ENCODE measurements at regions not wholly inside any gene's neighbourhood (a gene's known extent, or its start where the extent isn't known, plus 50 kb on each side); places are given as distances from the start of the nearest gene placed in this dataset.
A peak's percentile ranks its signal among the peaks of the same experiment; 100 is the strongest.

GRCh38 chr3:110027446-110028080 is 690.2 kb upstream of the DPPA4 start:
- Histone ChIP-seq H3K9me3 (ENCODE audit: control insufficient read depth, low read length) (no peaks in the 10 kb centered on the region), H3K27me3 (ENCODE audit: control insufficient read depth in 1 of 2, insufficient read depth in 1 of 2, low read length in 2 of 2) (no peaks in the 10 kb centered on the region), H2AK5ac (ENCODE audit: low read length, severe bottlenecking) (no peak overlapping the region), H3K4ac (ENCODE audit: low read depth in 1 of 2, low read length in 2 of 2) (no peak overlapping the region), H3K14ac (ENCODE audit: low read length in 2 of 2) (no peak overlapping the region), H2BK15ac (ENCODE audit: low read depth, poor library complexity, severe bottlenecking) (no peak overlapping the region), H2AFZ (ENCODE audit: low read depth, low read length) (no peak overlapping the region), H3K4me1 (ENCODE audit: control insufficient read depth, insufficient read depth, low read depth, low read length) (no peaks in the 10 kb centered on the region), H4K8ac (ENCODE audit: low read length) (no peak overlapping the region), H3K9ac (ENCODE audit: low read length) (no peak overlapping the region), H3K4me3 (ENCODE audit: insufficient read depth in 1 of 2, low read depth in 1 of 2, low read length in 2 of 2) (no peak overlapping the region), H2BK120ac (ENCODE audit: low read depth, low read length) (no peak overlapping the region), H3K23ac (ENCODE audit: low read length in 2 of 2) (no peak overlapping the region), H2BK12ac (ENCODE audit: low read length in 2 of 2) (no peak overlapping the region), H3K18ac (ENCODE audit: low read depth in 1 of 2, low read length in 2 of 2) (no peak overlapping the region), H3K36me3 (ENCODE audit: control insufficient read depth in 1 of 2, insufficient read depth in 2 of 2, low read depth in 1 of 2, low read length in 2 of 2) (no peaks in the 10 kb centered on the region), H4K91ac (ENCODE audit: low read length) (no peak overlapping the region), H3K79me1 (replicated peaks; ENCODE audit: low read length, poor library complexity, severe bottlenecking) (no peaks in the 10 kb centered on the region), H2BK5ac (ENCODE audit: low read depth, low read length, poor library complexity, severe bottlenecking) (no peak overlapping the region), H3K27ac (ENCODE audit: low read length, poor library complexity, severe bottlenecking) (peak overlapping the region; percentile 14), H3K4me2 (ENCODE audit: low read length, poor library complexity, severe bottlenecking) (no peak overlapping the region)
- 52% methylated on average over 3 of the region's 4 CpGs for WGBS
- DNase-seq = peak; percentile 59

DNA sequence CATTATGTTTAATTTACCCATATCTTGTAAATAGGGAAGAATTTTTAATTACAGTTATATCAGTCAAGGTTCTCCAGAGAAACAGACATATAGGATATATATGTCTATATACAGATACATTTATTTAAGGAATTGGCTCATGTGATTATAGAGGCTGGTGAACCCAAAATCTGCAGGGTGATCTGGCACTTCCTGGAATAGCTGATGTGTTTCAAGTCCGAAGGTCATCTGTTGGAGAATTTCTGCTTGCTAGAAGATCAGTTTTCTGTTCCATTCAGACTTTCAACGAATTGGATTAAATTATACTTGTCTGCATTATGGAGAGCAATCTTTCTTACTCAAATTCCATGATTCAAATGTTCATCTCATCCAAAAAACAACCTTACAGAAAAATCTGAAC is 694.6 kb upstream of the DPPA4 start:
- Histone ChIP-seq H2AFZ (ENCODE audit: low read depth, low read length) (no peak overlapping the region), H2BK15ac (ENCODE audit: low read depth, poor library complexity, severe bottlenecking) (no peak overlapping the region), H3K4me2 (ENCODE audit: low read length, poor library complexity, severe bottlenecking) (no peak overlapping the region), H3K4ac (ENCODE audit: low read depth in 1 of 2, low read length in 2 of 2) (no peak overlapping the region), H3K23ac (ENCODE audit: low read length in 2 of 2) (no peak overlapping the region), H3K27me3 (ENCODE audit: control insufficient read depth in 1 of 2, insufficient read depth in 1 of 2, low read length in 2 of 2) (no peaks in the 10 kb centered on the region), H3K36me3 (ENCODE audit: control insufficient read depth in 1 of 2, insufficient read depth in 2 of 2, low read depth in 1 of 2, low read length in 2 of 2) (no peaks in the 10 kb centered on the region), H3K18ac (ENCODE audit: low read depth in 1 of 2, low read length in 2 of 2) (no peak overlapping the region), H4K8ac (ENCODE audit: low read length) (no peak overlapping the region), H2BK12ac (ENCODE audit: low read length in 2 of 2) (no peak overlapping the region), H3K79me1 (replicated peaks; ENCODE audit: low read length, poor library complexity, severe bottlenecking) (no peaks in the 10 kb centered on the region), H2BK120ac (ENCODE audit: low read depth, low read length) (no peak overlapping the region), H2AK5ac (ENCODE audit: low read length, severe bottlenecking) (no peak overlapping the region), H4K91ac (ENCODE audit: low read length) (no peak overlapping the region), H3K4me3 (ENCODE audit: insufficient read depth in 1 of 2, low read depth in 1 of 2, low read length in 2 of 2) (no peak overlapping the region), H2BK5ac (ENCODE audit: low read depth, low read length, poor library complexity, severe bottlenecking) (no peak overlapping the region), H3K9ac (ENCODE audit: low read length) (no peak overlapping the region), H3K27ac (ENCODE audit: low read length, poor library complexity, severe bottlenecking) (no peak overlapping the region), H3K9me3 (ENCODE audit: control insufficient read depth, low read length) (no peaks in the 10 kb centered on the region), H3K14ac (ENCODE audit: low read length in 2 of 2) (no peak overlapping the region), H3K4me1 (ENCODE audit: control insufficient read depth, insufficient read depth, low read depth, low read length) (no peaks in the 10 kb centered on the region)
- no peak for DNase-seq
- 93% methylated on average over 2 of the region's 2 CpGs for WGBS

DNA sequence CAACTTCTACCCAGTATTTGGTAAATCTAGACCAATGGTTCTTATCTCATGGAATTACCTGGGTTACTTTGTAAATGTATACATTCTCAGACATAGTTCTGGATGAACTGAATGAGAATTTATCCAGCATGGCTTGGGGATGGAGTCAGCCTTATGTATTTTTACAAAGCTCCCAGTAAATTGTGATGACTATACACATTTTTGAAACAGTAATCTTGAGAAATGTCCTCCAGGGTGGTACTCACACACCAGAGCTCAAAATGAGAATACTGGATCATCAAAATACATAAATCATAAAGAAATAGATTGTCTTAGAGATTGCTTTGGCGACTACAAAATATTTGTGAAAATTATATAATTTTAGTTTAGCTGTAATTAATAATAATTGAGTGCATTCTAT is 722.1 kb upstream of the DPPA4 start:
- no peak overlapping the region for H3K18ac ChIP-seq (ENCODE audit: low read depth in 1 of 2, low read length in 2 of 2)
- no peak overlapping the region for H2BK5ac ChIP-seq (ENCODE audit: low read depth, low read length, poor library complexity, severe bottlenecking)
- H4K8ac ChIP-seq (ENCODE audit: low read length) = no peak overlapping the region
- H3K14ac ChIP-seq (ENCODE audit: low read length in 2 of 2) = no peak overlapping the region
- no peak overlapping the region for H3K23ac ChIP-seq (ENCODE audit: low read length in 2 of 2)
- no peaks in the 10 kb centered on the region for H3K27me3 ChIP-seq (ENCODE audit: control insufficient read depth in 1 of 2, insufficient read depth in 1 of 2, low read length in 2 of 2)
- H2BK120ac ChIP-seq (ENCODE audit: low read depth, low read length) = no peak overlapping the region
- no peak overlapping the region for H2BK12ac ChIP-seq (ENCODE audit: low read length in 2 of 2)
- H3K4ac ChIP-seq (ENCODE audit: low read depth in 1 of 2, low read length in 2 of 2) = no peak overlapping the region
- H2AFZ ChIP-seq (ENCODE audit: low read depth, low read length) = no peak overlapping the region
- H3K9ac ChIP-seq (ENCODE audit: low read length) = no peak overlapping the region
- H3K79me1 ChIP-seq (replicated peaks; ENCODE audit: low read length, poor library complexity, severe bottlenecking) = no peaks in the 10 kb centered on the region
- no peak overlapping the region for H3K4me2 ChIP-seq (ENCODE audit: low read length, poor library complexity, severe bottlenecking)
- H3K36me3 ChIP-seq (ENCODE audit: control insufficient read depth in 1 of 2, insufficient read depth in 2 of 2, low read depth in 1 of 2, low read length in 2 of 2) = no peaks in the 10 kb centered on the region
- H3K27ac ChIP-seq (ENCODE audit: low read length, poor library complexity, severe bottlenecking) = no peak overlapping the region
- no peak for DNase-seq
- H3K9me3 ChIP-seq (ENCODE audit: control insufficient read depth, low read length) = peaks cover 3% of the 10 kb centered on the region
- H4K91ac ChIP-seq (ENCODE audit: low read length) = no peak overlapping the region
- WGBS = no CpG with 5 or more reads among the region's 1 CpG
- H2BK15ac ChIP-seq (ENCODE audit: low read depth, poor library complexity, severe bottlenecking) = no peak overlapping the region
- H3K4me1 ChIP-seq (ENCODE audit: control insufficient read depth, insufficient read depth, low read depth, low read length) = no peaks in the 10 kb centered on the region
- H2AK5ac ChIP-seq (ENCODE audit: low read length, severe bottlenecking) = no peak overlapping the region
- H3K4me3 ChIP-seq (ENCODE audit: insufficient read depth in 1 of 2, low read depth in 1 of 2, low read length in 2 of 2) = no peak overlapping the region

GRCh38 chr3:110062716-110063115 is 725.4 kb upstream of the DPPA4 start:
- Histone ChIP-seq H3K4ac (ENCODE audit: low read depth in 1 of 2, low read length in 2 of 2) (no peak overlapping the region), H3K9ac (ENCODE audit: low read length) (no peak overlapping the region), H2BK5ac (ENCODE audit: low read depth, low read length, poor library complexity, severe bottlenecking) (no peak overlapping the region), H3K9me3 (ENCODE audit: control insufficient read depth, low read length) (no peaks in the 10 kb centered on the region), H3K27ac (ENCODE audit: low read length, poor library complexity, severe bottlenecking) (no peak overlapping the region), H4K91ac (ENCODE audit: low read length) (no peak overlapping the region), H2BK12ac (ENCODE audit: low read length in 2 of 2) (no peak overlapping the region), H3K4me1 (ENCODE audit: control insufficient read depth, insufficient read depth, low read depth, low read length) (no peaks in the 10 kb centered on the region), H3K27me3 (ENCODE audit: control insufficient read depth in 1 of 2, insufficient read depth in 1 of 2, low read length in 2 of 2) (no peaks in the 10 kb centered on the region), H3K36me3 (ENCODE audit: control insufficient read depth in 1 of 2, insufficient read depth in 2 of 2, low read depth in 1 of 2, low read length in 2 of 2) (no peaks in the 10 kb centered on the region), H3K18ac (ENCODE audit: low read depth in 1 of 2, low read length in 2 of 2) (no peak overlapping the region), H2AK5ac (ENCODE audit: low read length, severe bottlenecking) (no peak overlapping the region), H2BK120ac (ENCODE audit: low read depth, low read length) (no peak overlapping the region), H3K14ac (ENCODE audit: low read length in 2 of 2) (no peak overlapping the region), H2BK15ac (ENCODE audit: low read depth, poor library complexity, severe bottlenecking) (no peak overlapping the region), H4K8ac (ENCODE audit: low read length) (no peak overlapping the region), H3K79me1 (replicated peaks; ENCODE audit: low read length, poor library complexity, severe bottlenecking) (no peaks in the 10 kb centered on the region), H3K4me2 (ENCODE audit: low read length, poor library complexity, severe bottlenecking) (no peak overlapping the region), H3K23ac (ENCODE audit: low read length in 2 of 2) (no peak overlapping the region), H3K4me3 (ENCODE audit: insufficient read depth in 1 of 2, low read depth in 1 of 2, low read length in 2 of 2) (no peak overlapping the region), H2AFZ (ENCODE audit: low read depth, low read length) (no peak overlapping the region)
- DNase-seq = no peak

Measured in mesenchymal stem cell (in vitro differentiated cells and primary cell).